ENCODE measurements at regions not wholly inside any gene's neighbourhood (a gene's known extent, or its start where the extent isn't known, plus 50 kb on each side); places are given as distances from the start of the nearest gene placed in this dataset.

GRCh38 chr10:88083597-88083989 is 220.2 kb downstream of the PTEN start:
- TF ChIP-seq GATA2 (IDR thresholded peaks at IDR 0.05; ENCODE audit: low read depth, low read length) (no peak), GATA3 (IDR thresholded peaks at IDR 0.05; ENCODE audit: low read depth, low read length) (no peak)

Measured in SH-SY5Y (cell line).